DOHH2 (cell line): ENCODE measurements at regions not wholly inside any gene's neighbourhood (a gene's known extent, or its start where the extent isn't known, plus 50 kb on each side); places are given as distances from the start of the nearest gene placed in this dataset.

Experiments used
- CTCF ChIP-seq: fragments of 200-600 bp; sonication (generic); IDR thresholded peaks from one replicate; pipeline ENCODE4 v1.5.1; 2014; ENCODE audit warnings: antibody characterized with exemption, mild to moderate bottlenecking, low read depth, low read length; ENCODE audit not compliant: poor library complexity, severe bottlenecking
- EZH2phosphoT487 ChIP-seq: fragments of 200-600 bp; sonication (generic); IDR thresholded peaks from 2 replicates; pipeline ENCODE4 v1.6.1; 2017; ENCODE audit warnings: borderline replicate concordance, mild to moderate bottlenecking, antibody characterized with exemption, low read length, moderate library complexity, mixed read lengths

DNA sequence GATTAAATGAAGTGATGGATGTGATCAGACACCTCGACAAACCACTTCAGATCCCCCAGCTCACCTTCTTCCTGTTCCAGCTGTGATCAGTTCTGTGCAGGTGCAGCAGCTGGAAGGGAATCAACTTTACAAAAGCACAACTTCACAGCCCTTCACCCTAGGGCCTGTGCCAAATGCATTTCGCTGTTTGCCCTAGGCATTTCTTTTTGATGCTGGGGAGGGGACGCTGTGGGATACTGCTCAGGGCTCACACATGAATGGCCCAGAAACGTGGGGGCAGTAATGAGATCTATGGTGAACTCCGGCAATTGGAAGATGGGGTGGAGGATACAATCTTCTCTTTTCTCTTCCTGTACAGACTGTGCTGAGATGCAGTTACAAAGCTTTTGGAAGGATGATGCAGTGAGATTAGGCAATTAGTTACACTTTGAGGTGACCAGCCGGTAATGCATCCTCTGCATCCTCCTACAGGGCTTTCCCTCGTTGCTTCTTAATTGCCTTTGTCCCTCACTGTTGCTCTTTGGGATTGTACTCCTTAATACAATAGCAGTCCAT is 215.1 kb upstream of the PITX2 start:
- no peak for TF ChIP-seq CTCF
- no peak for TF ChIP-seq EZH2phosphoT487
